Liver (tissue), 8 donors: ENCODE measurements at regions not wholly inside any gene's neighbourhood (a gene's known extent, or its start where the extent isn't known, plus 50 kb on each side); places are given as distances from the start of the nearest gene placed in this dataset.
A peak's percentile ranks its signal among the peaks of the same experiment; 100 is the strongest.

ENCODE experiments used
- DNase-seq: peaks from one replicate; pipeline ENCODE4 v3.0.0-alpha.2; 2017; ENCODE audit warnings: low spot score
- H3K27ac ChIP-seq, 2 donors: one replicate each; pipeline ENCODE4 v1.7.0; 2013; ENCODE audit warnings: inconsistent platforms in 2 of 2, low read length in 2 of 2, control low read depth in 1 of 2, low read depth in 1 of 2, mild to moderate bottlenecking in 1 of 2
- H3K27me3 ChIP-seq, 4 donors: one replicate each; pipeline versions ENCODE4 v1.6.1 to v1.7.0; 2013; ENCODE audit warnings: low read length in 3 of 4, inconsistent platforms in 1 of 4, mild to moderate bottlenecking in 1 of 4, moderate library complexity in 1 of 4; ENCODE audit not compliant: control insufficient read depth in 4 of 4, insufficient read depth in 4 of 4
- H3K36me3 ChIP-seq, 4 donors: one replicate each; pipeline versions ENCODE4 v1.6.1 to v1.7.0; 2013; ENCODE audit warnings: low read length in 3 of 4, mild to moderate bottlenecking in 3 of 4, low read depth in 1 of 4, moderate library complexity in 1 of 4; ENCODE audit not compliant: control insufficient read depth in 4 of 4, insufficient read depth in 3 of 4
- H3K4me1 ChIP-seq, 4 donors: one replicate each; pipeline versions ENCODE4 v1.6.1 to v1.7.0; 2013; ENCODE audit warnings: low read length in 3 of 4, mild to moderate bottlenecking in 3 of 4, moderate library complexity in 1 of 4; ENCODE audit not compliant: control insufficient read depth in 4 of 4, insufficient read depth in 4 of 4
- H3K4me3 ChIP-seq, 3 donors: one replicate each; pipeline versions ENCODE4 v1.6.1 to v1.7.0; 2013; ENCODE audit warnings: low read length in 3 of 3, control low read depth in 1 of 3, low read depth in 1 of 3, mild to moderate bottlenecking in 1 of 3
- H3K9ac ChIP-seq, 2 donors: one replicate each; pipeline ENCODE4 v1.7.0; 2013; ENCODE audit warnings: low read length in 2 of 2, mild to moderate bottlenecking in 2 of 2, moderate library complexity in 2 of 2, control low read depth in 1 of 2, low read depth in 1 of 2
- H3K9me3 ChIP-seq, 4 donors: one replicate each; pipeline versions ENCODE4 v1.6.1 to v1.7.0; 2013; ENCODE audit warnings: low read length in 3 of 4; ENCODE audit not compliant: control insufficient read depth in 4 of 4
- CTCF ChIP-seq: fragments of 150-350 bp; IDR thresholded peaks from 2 replicates; pipeline ENCODE4 v1.5.1; 2017; ENCODE audit warnings: improper control_type of control experiment, low read depth, low read length; ENCODE audit not compliant: missing input control
- EGR1 ChIP-seq, 2 donors: IDR thresholded peaks; 2 replicates each; pipeline ENCODE4 v1.6.1; 2016 to 2018; ENCODE audit warnings: antibody characterized with exemption in 2 of 2, low read depth in 2 of 2
- HNF4G ChIP-seq: IDR thresholded peaks from 2 replicates; pipeline ENCODE4 v1.6.1; 2016; ENCODE audit warnings: antibody characterized with exemption
- RAD21 ChIP-seq, 2 donors: IDR thresholded peaks; 2 replicates each; pipeline ENCODE4 v1.6.1; 2016; ENCODE audit warnings: antibody characterized with exemption in 2 of 2, mild to moderate bottlenecking in 2 of 2
- REST ChIP-seq: IDR thresholded peaks from 2 replicates; pipeline ENCODE4 v1.6.1; 2016; ENCODE audit warnings: antibody characterized with exemption, mild to moderate bottlenecking
- TAF1 ChIP-seq: conservative IDR thresholded peaks from 2 replicates; pipeline ENCODE4 v1.6.1; 2016; ENCODE audit warnings: antibody characterized with exemption, mild to moderate bottlenecking
- WGBS: extraction: QIAGEN DNeasy Blood & Tissue Kit; methylation state at CpG from one replicate; pipeline ENCODE4 v1.1.7; 2013; 5-methylcytosine and 5-hydroxymethylcytosine counted together
- donor health status: healthy.
- donor health status: healthy.
- donor health status: healthy.
- donor health status: healthy.
- donor health status: healthy.

- DNase-seq = no peak
- no peak overlapping the region for H3K27ac ChIP-seq
- TF ChIP-seq REST = no peak
- TF ChIP-seq EGR1 (IDR thresholded peaks at IDR 0.05; ENCODE audit: low read depth in 2 of 2) = no peak
- no peak for TF ChIP-seq RAD21 (IDR thresholded peaks at IDR 0.05)
- no peaks in the 10 kb centered on the region for H3K4me1 ChIP-seq
- no peak overlapping the region for H3K4me3 ChIP-seq
- WGBS = 65% methylated on average over 1 of the region's 1 CpG
- H3K9me3 ChIP-seq = no peaks in the 10 kb centered on the region
- H3K27me3 ChIP-seq = peaks cover 0 to 3% (median 0%) of the 10 kb centered on the region in 4 donors
- H3K36me3 ChIP-seq = no peaks in the 10 kb centered on the region
- no peak overlapping the region for H3K9ac ChIP-seq
Measured at GRCh38 chr2:155377931-155378444, 679.5 kb downstream of the KCNJ3 start.

GRCh38 chr2:155377266-155377680 is 678.8 kb downstream of the KCNJ3 start:
- H3K27ac ChIP-seq = no peak overlapping the region
- H3K4me1 ChIP-seq = no peaks in the 10 kb centered on the region
- H3K9ac ChIP-seq = no peak overlapping the region
- DNase-seq = no peak
- H3K4me3 ChIP-seq = no peak overlapping the region
- no peaks in the 10 kb centered on the region for H3K36me3 ChIP-seq
- 57% methylated on average over 5 of the region's 5 CpGs for whole genome bisulfite sequencing
- no peaks in the 10 kb centered on the region for H3K9me3 ChIP-seq
- TF ChIP-seq CTCF (peak; percentile 20), HNF4G (no peak), RAD21 (IDR thresholded peaks at IDR 0.05) (peak; percentile 69 to 74)
- peaks cover 0 to 3% (median 0%) of the 10 kb centered on the region in 4 donors for H3K27me3 ChIP-seq

GRCh38 chr2:155372969-155373368 is 674.5 kb downstream of the KCNJ3 start:
- Histone ChIP-seq H3K9me3 (no peaks in the 10 kb centered on the region), H3K4me3 (no peak overlapping the region), H3K27me3 (no peaks in the 10 kb centered on the region), H3K9ac (no peak overlapping the region), H3K36me3 (no peaks in the 10 kb centered on the region), H3K4me1 (no peaks in the 10 kb centered on the region), H3K27ac (no peak overlapping the region)
- no peak for DNase-seq
- 41% methylated on average over 2 of the region's 2 CpGs for WGBS
- TF ChIP-seq TAF1 (no peak), RAD21 (IDR thresholded peaks at IDR 0.05) (peak in 1 of 2 donors; percentile 35)

GRCh38 chr2:155368934-155369333 is 670.4 kb downstream of the KCNJ3 start:
- TF ChIP-seq RAD21 (IDR thresholded peaks at IDR 0.05) (peak; percentile 25 to 39), CTCF (peak; percentile 2), HNF4G (no peak)
- DNase-seq = no peak
- WGBS = 25% methylated on average over 1 of the region's 1 CpG

More at GRCh38 chr2:155368934-155369333, 670.4 kb downstream of the KCNJ3 start:
- Histone ChIP-seq H3K9me3 (no peaks in the 10 kb centered on the region), H3K4me1 (no peaks in the 10 kb centered on the region), H3K27me3 (peaks cover 0 to 3% (median 0%) of the 10 kb centered on the region in 4 donors), H3K27ac (no peak overlapping the region), H3K4me3 (no peak overlapping the region), H3K9ac (no peak overlapping the region), H3K36me3 (no peaks in the 10 kb centered on the region)
